GM12891 (cell line): ENCODE measurements at regions not wholly inside any gene's neighbourhood (a gene's known extent, or its start where the extent isn't known, plus 50 kb on each side); places are given as distances from the start of the nearest gene placed in this dataset.

Source experiments
- DNase-seq: peaks from one replicate; pipeline ENCODE4 v3.0.0; 2011; ENCODE audit warnings: low spot score; ENCODE audit not compliant: insufficient read length
- FAIRE-seq: peaks from 2 replicates; lab custom pipeline; 2011; peaks lifted over from hg19 to GRCh38; lab: Jason Lieb, UNC
- PAX5 ChIP-seq: IDR thresholded peaks from 2 replicates; pipeline ENCODE4 v1.6.1; 2011; ENCODE audit warnings: low read length, moderate library complexity, mild to moderate bottlenecking; ENCODE audit not compliant: insufficient read depth, severe bottlenecking
- POLR2A ChIP-seq: IDR thresholded peaks from 2 replicates; pipeline ENCODE4 v1.6.1; 2011; ENCODE audit warnings: low read depth, low read length, control low read depth
- POLR2AphosphoS5 ChIP-seq: IDR thresholded peaks from 2 replicates; pipeline ENCODE4 v1.6.1; 2011; ENCODE audit warnings: low read depth, low read length, control low read depth
- POU2F2 ChIP-seq: IDR thresholded peaks from 2 replicates; pipeline ENCODE4 v1.6.1; 2011; ENCODE audit warnings: low read depth, mild to moderate bottlenecking, control low read depth, low read length, moderate library complexity
- SPI1 ChIP-seq: IDR thresholded peaks from 2 replicates; pipeline ENCODE4 v1.6.1; 2011; ENCODE audit warnings: low read depth, low read length, control low read depth
- TAF1 ChIP-seq: IDR thresholded peaks from 2 replicates; pipeline ENCODE4 v1.6.1; 2011; ENCODE audit warnings: low read depth, low read length, control low read depth

DNA sequence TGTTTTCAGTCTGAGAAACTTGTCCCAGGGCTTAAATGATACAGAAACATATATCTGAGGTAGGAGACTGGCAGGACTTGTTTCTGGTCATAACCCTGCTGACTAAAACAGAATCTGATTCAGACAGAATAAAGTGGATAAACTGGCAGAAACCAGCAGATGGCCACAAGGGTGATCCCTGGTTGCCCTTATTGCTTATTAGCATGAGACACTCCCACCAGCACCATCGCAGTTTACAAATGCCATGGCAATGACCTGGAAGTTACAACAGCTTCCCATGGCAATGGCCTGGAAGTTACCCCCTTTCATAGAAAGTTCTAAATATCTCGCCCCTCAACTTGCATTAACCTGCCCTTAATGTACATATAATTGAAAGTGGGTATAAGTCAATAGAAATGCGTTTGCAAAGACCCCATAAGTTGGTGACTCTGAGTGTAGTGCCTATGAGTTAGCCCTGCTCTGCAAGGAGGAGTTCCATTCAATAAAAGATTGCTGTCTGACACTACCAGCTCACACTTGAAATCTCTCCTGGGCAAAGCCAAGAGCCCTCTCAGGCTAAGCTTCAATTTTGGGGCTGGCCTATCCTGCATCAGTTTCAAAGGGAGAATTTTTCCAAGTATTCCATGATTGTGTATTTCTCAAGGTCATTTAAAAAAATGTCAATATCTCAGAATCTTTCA lies 52.9 kb upstream of the PAGE5 start:
- FAIRE-seq: no peak

GRCh38 chrX:55167901-55168300 lies 52.2 kb upstream of the PAGE5 start:
- TF ChIP-seq POLR2AphosphoS5 (no peak), TAF1 (no peak), POU2F2 (no peak), SPI1 (no peak), PAX5 (no peak), POLR2A (no peak)
- DNase-seq (no peak), FAIRE-seq (no peak)

More for the DNA sequence above, 52.9 kb upstream of the PAGE5 start:
- DNase-seq: no peak
- TF ChIP-seq POU2F2 (no peak), POLR2A (no peak), PAX5 (no peak), TAF1 (no peak), POLR2AphosphoS5 (no peak), SPI1 (no peak)

DNA sequence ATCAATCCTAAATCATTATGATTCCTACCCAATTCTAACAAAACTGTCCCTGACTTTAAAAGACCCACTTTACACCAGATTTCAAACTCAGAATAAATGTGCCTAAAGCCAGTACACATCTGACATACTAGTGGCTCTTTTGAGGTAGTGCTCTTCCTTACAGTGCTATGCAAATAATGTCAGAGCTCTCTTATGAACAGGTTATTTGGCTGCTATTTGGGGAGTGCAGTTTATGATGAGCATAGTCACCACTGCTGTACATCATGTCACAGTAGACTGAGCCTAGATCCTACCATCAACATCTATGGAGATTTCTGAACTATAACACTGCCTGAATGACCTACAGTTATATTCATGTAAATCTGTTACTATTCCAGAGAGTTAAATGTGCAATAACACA lies 50.4 kb upstream of the PAGE5 start:
- DNase-seq: no peak
- no peak for FAIRE-seq
- TF ChIP-seq POLR2A (no peak), POLR2AphosphoS5 (no peak)
